ENCODE measurements at regions not wholly inside any gene's neighbourhood (a gene's known extent, or its start where the extent isn't known, plus 50 kb on each side); places are given as distances from the start of the nearest gene placed in this dataset.

DNA sequence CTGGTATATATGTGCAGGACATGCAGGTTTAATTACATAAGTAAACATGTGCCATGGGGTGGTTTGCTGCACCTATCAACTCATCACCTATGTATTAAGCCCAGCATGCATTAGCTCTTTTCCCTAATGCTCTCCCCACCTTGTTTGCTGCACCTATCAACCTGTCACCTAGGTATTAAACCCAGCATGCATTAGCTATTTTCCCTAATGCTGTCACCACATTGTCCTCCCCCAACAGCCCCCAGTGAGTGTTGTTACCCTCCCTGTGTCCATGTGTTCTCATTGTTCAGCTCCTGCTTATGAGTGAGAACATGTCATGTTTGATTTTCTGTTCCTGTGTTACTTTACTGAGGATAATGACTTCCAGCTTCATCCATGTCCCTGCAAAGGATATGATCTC is 300.5 kb downstream of the ANKRD7 start:
- TF ChIP-seq, protein P1, sequence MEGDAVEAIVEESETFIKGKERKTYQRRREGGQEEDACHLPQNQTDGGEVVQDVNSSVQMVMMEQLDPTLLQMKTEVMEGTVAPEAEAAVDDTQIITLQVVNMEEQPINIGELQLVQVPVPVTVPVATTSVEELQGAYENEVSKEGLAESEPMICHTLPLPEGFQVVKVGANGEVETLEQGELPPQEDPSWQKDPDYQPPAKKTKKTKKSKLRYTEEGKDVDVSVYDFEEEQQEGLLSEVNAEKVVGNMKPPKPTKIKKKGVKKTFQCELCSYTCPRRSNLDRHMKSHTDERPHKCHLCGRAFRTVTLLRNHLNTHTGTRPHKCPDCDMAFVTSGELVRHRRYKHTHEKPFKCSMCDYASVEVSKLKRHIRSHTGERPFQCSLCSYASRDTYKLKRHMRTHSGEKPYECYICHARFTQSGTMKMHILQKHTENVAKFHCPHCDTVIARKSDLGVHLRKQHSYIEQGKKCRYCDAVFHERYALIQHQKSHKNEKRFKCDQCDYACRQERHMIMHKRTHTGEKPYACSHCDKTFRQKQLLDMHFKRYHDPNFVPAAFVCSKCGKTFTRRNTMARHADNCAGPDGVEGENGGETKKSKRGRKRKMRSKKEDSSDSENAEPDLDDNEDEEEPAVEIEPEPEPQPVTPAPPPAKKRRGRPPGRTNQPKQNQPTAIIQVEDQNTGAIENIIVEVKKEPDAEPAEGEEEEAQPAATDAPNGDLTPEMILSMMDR (IDR thresholded peaks at IDR 0.05): no peak
- no peak for TF ChIP-seq POLR2A (IDR thresholded peaks at IDR 0.05)

All from vagina (tissue), 2 donors.